Spinal cord (tissue), 9 donors: ENCODE measurements at regions not wholly inside any gene's neighbourhood (a gene's known extent, or its start where the extent isn't known, plus 50 kb on each side); places are given as distances from the start of the nearest gene placed in this dataset.

Source experiments
- DNase-seq, 6 donors: peaks; one replicate each; pipeline versions ENCODE4 v3.0.0 to v3.0.0-alpha.2; 2013 to 2015; ENCODE audit warnings: low spot score in 6 of 6, low read depth in 4 of 6
- H3K27ac ChIP-seq: one replicate; pipeline ENCODE4 v1.5.1; 2013; ENCODE audit warnings: low read depth, low read length, control low read depth
- H3K27me3 ChIP-seq: one replicate; pipeline ENCODE4 v1.6.1; 2013; ENCODE audit warnings: low read length; ENCODE audit not compliant: control insufficient read depth, insufficient read depth
- H3K36me3 ChIP-seq: one replicate; pipeline ENCODE4 v1.6.1; 2013; ENCODE audit warnings: low read length; ENCODE audit not compliant: control insufficient read depth, insufficient read depth
- H3K4me1 ChIP-seq: one replicate; pipeline ENCODE4 v1.6.1; 2013; ENCODE audit warnings: low read length; ENCODE audit not compliant: control insufficient read depth, insufficient read depth
- H3K4me3 ChIP-seq: one replicate; pipeline ENCODE4 v1.5.1; 2013; ENCODE audit warnings: low read depth, low read length, control low read depth
- H3K9me3 ChIP-seq: one replicate; pipeline ENCODE4 v1.6.1; 2013; ENCODE audit warnings: low read length; ENCODE audit not compliant: control insufficient read depth, insufficient read depth
- WGBS: methylation state at CpG from one replicate; pipeline ENCODE4 v1.1.5; 2013; ENCODE audit warnings: missing lambda C conversion rate; ENCODE audit not compliant: insufficient coverage; 5-methylcytosine and 5-hydroxymethylcytosine counted together
- donor health status: healthy.

DNA sequence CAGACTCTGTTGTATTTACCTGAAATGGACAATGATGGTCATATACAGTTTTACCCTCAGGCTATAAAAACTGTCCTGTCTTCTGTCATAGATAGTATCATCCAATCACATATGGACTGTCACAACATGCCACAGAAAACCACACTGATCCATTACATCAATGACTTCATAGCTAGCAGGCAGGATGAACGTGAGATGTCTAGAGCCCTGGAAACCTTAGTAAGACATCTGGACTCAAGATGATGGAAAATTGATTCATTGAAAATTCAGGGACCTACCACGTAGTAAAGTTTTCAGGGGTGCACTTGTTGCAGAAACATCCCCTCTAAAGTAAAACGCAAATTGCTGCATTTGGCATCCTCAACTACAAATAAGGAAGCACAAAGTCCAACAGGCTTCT, 284.4 kb upstream of the RGMB start:
- WGBS: 100% methylated on average over 1 of the region's 3 CpGs
- H3K36me3 ChIP-seq: no peaks in the 10 kb centered on the region
- no peaks in the 10 kb centered on the region for H3K27me3 ChIP-seq
- DNase-seq: no peak
- no peaks in the 10 kb centered on the region for H3K4me1 ChIP-seq
- no peak overlapping the region for H3K27ac ChIP-seq
- no peak overlapping the region for H3K4me3 ChIP-seq
- H3K9me3 ChIP-seq: no peaks in the 10 kb centered on the region

DNA sequence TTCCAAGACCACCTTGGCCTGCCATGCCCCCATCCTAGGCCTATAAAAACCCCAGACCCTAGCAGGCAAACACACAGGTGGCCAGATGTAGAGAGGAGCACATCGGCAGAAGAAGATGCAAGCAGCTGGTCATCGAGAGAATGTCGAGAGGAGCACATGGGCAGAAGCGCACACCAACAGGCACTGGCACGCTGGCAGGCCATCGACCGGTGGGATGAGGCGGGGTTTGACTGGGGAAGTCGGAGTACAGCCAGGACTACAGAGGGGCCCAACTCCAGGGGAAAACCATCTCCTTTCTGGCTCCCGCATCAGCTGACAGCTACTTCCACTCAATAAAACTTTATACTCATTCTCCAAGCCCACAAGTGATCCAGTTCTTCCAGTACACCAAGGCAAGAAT, 283.1 kb upstream of the RGMB start:
- WGBS: 97% methylated on average over 10 of the region's 10 CpGs
- no peaks in the 10 kb centered on the region for H3K36me3 ChIP-seq
- no peaks in the 10 kb centered on the region for H3K9me3 ChIP-seq
- H3K27ac ChIP-seq: no peak overlapping the region
- no peak for DNase-seq
- no peak overlapping the region for H3K4me3 ChIP-seq
- no peaks in the 10 kb centered on the region for H3K4me1 ChIP-seq
- H3K27me3 ChIP-seq: no peaks in the 10 kb centered on the region

DNA sequence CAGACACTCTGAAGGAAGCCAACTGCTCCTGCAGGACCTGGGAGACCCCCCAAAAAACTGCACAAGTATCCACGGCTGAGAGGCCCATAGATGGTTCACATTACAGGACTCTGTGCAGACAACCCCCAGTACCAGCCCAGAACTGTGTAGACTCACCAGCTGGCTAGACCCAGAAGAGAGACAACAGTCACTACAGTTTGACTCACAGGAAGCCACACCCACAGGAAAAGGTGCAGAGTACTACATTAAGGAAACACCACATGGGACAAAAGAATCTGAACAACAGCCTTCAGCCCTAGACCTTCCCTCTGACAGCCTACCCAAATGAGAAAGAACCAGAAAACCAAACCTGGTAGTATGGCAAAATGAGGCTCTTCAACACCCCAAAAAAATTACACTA, 281.2 kb upstream of the RGMB start:
- no peak for DNase-seq
- no peak overlapping the region for H3K4me3 ChIP-seq
- H3K4me1 ChIP-seq: no peaks in the 10 kb centered on the region
- no peaks in the 10 kb centered on the region for H3K9me3 ChIP-seq
- no peaks in the 10 kb centered on the region for H3K36me3 ChIP-seq
- WGBS: 94% methylated on average over 1 of the region's 1 CpG
- no peak overlapping the region for H3K27ac ChIP-seq
- no peaks in the 10 kb centered on the region for H3K27me3 ChIP-seq

DNA sequence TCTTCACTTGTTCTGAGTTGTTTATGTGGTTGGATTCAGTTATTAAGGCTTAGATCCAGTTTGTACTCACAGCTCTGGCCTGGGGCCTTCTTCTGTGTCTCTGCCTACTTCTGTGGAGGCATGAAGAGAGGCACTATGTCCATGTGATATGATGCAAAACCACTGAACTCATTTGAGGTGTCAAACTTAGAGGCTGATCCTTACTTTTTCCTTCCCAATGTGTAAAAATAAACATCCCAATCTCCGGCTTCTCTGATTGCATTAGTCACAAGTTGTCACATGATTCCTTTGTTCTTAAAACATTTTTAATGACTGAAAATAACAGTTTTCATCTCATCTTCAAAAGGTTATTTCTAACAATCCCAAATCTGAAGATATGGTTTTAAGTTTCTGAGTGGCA, 276.0 kb upstream of the RGMB start:
- H3K27ac ChIP-seq: no peak overlapping the region
- H3K4me1 ChIP-seq: no peaks in the 10 kb centered on the region
- no peaks in the 10 kb centered on the region for H3K27me3 ChIP-seq
- H3K36me3 ChIP-seq: no peaks in the 10 kb centered on the region
- no peak overlapping the region for H3K4me3 ChIP-seq
- H3K9me3 ChIP-seq: no peaks in the 10 kb centered on the region
- DNase-seq: no peak
- WGBS: no CpG with 5 or more reads among the region's 1 CpG

DNA sequence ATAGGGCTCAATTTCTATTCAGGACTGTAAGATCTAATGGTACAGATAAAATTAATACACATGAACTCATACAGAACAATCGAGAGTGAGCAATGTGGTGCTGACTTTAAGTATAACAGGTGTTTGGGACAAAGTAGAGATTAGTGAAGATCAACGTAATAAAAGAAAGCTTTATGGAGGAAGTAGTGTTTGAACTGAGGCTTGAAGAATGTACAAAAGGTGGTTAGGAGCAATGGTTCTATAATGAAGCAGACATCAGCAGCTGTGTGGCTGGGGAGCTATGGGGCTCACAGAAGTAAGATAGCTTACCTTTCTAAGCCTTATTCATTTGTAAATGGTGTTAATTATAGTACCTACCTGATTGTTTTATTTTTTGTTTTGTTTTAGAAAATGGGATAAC, 275.4 kb upstream of the RGMB start:
- no peaks in the 10 kb centered on the region for H3K9me3 ChIP-seq
- no peak overlapping the region for H3K27ac ChIP-seq
- H3K36me3 ChIP-seq: no peaks in the 10 kb centered on the region
- no peaks in the 10 kb centered on the region for H3K4me1 ChIP-seq
- no peak overlapping the region for H3K4me3 ChIP-seq
- DNase-seq: no peak
- no peaks in the 10 kb centered on the region for H3K27me3 ChIP-seq
- 92% methylated on average over 2 of the region's 2 CpGs for WGBS

DNA sequence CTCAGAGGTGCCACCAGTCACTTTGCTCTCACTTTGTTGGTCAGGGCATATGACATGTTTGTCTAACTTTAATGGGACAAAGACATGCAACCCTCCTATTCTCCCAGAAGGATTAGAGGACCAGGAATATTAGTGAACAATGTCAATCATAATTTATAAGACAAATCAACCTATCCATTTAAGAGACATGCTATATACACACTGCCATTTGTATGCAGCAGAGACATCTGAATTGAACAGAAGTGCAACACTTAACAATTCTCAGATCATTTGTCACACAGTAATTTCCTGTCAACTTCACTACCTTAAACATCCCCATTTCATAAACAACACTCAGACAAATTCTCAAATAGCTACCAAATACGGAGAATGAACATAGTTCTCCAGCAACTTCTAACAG, 273.6 kb upstream of the RGMB start:
- Histone ChIP-seq H3K9me3 (no peaks in the 10 kb centered on the region), H3K4me3 (no peak overlapping the region), H3K27me3 (no peaks in the 10 kb centered on the region), H3K27ac (no peak overlapping the region), H3K4me1 (no peaks in the 10 kb centered on the region), H3K36me3 (no peaks in the 10 kb centered on the region)
- 93% methylated on average over 1 of the region's 1 CpG for WGBS
- no peak for DNase-seq

DNA sequence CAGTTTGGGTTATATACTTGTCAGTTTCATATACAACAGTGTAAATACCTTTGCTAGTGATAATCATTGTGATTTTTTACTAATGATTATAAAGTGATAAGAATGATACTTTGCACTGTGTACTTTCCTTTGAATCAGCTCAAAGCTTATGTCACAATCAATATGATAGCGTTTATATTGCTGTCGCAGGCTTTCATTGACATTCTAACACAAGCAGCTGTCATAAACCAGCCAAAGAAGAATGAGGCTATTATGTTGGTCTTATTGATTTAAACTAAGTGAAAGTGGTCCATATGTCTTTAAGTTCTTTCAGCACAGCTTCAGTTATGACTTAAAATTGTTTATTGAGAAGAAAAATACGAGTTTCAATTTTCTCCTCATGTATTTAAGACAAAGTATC, 272.7 kb upstream of the RGMB start:
- H3K36me3 ChIP-seq: no peaks in the 10 kb centered on the region
- 60% methylated on average over 1 of the region's 3 CpGs for WGBS
- no peaks in the 10 kb centered on the region for H3K27me3 ChIP-seq
- no peaks in the 10 kb centered on the region for H3K4me1 ChIP-seq
- no peak overlapping the region for H3K27ac ChIP-seq
- DNase-seq: no peak
- H3K4me3 ChIP-seq: no peak overlapping the region
- H3K9me3 ChIP-seq: no peaks in the 10 kb centered on the region

DNA sequence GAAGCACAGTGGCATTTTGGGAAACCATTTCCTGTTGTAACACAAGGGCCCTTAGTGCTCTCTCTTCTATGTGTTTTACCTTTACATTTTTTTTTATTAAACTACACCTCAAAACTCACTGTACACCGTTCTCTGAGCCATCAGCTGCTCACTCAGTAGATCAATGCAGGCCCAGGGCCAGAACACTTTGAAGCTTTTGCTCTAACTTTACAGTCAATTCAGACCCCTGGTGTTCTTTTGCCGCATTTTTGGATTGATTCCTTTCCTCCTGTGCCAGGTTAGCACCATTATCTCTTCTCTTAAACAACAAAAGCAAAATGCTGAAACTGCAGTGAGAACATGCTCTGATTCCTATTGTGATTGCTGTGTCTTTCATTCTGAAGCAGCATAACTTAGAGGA, 269.8 kb upstream of the RGMB start:
- Histone ChIP-seq H3K4me3 (no peak overlapping the region), H3K9me3 (no peaks in the 10 kb centered on the region), H3K27ac (no peak overlapping the region), H3K27me3 (no peaks in the 10 kb centered on the region), H3K36me3 (no peaks in the 10 kb centered on the region), H3K4me1 (no peaks in the 10 kb centered on the region)
- 30% methylated on average over 2 of the region's 2 CpGs for WGBS
- DNase-seq: peak in 2 of 6 donors; percentile 43 to 59

DNA sequence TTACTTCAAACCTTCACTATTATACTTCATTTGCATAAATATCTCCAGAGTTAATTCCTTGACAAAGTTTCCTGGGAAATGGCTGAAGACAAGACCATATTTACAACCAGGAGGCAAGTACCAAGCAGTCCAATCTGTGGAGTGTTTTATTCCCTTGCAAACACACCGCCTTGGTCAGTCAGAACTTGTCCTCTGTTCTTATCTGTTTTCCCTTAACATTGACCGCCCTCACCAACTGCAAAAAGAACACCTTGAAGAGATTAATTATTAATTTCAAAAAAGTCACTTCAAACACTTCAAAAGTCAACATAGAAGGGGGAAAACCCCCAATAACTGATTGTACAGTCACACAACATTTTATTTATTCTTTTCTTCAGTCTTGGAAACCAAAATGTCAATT, 269.0 kb upstream of the RGMB start:
- Histone ChIP-seq H3K4me3 (no peak overlapping the region), H3K27ac (no peak overlapping the region), H3K4me1 (no peaks in the 10 kb centered on the region), H3K9me3 (no peaks in the 10 kb centered on the region), H3K27me3 (no peaks in the 10 kb centered on the region), H3K36me3 (no peaks in the 10 kb centered on the region)
- no peak for DNase-seq
- WGBS: no CpG with 5 or more reads among the region's 2 CpGs

DNA sequence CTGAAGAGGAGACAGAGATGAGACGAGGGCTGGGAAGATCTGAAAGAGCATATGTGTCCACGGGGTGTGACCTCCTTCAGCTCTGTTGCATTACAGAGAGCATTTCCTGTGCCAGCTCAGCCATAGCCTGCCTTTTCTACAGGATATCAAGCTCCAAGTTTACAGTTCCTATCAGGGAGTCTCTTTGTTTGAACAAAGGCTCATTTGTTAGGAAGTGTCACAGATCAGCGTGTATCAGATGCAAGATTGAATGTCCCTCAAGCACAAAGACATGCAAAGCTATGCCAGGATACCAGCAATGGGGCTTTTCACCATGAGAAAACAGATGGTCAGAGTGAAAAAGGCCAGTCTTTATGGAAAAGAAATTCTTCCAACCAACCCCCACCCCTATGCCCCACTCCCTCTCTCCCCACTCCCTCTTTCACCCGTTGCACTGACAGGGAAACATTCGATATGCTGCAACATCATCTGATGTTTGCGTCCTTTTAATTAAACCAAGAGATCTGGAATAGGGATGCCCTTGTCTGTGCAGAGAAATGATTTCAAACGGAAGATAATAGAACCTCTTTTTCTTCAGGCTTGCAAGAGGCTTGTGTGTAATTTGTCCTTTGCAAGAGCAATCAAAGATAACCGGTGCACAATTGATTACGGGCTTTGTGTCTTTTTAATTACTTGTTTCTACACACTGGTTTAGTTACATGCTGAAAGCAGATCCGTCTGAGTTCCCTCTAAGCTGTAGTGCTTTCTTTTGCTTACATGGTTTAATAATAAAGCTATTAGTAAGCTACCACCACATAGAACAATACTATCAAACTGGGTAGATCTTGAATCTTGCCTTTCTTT, 263.1 kb upstream of the RGMB start:
- H3K27ac ChIP-seq: peak overlapping the region; percentile 55
- WGBS: 12% methylated on average over 3 of the region's 10 CpGs

More for the DNA sequence above, 263.1 kb upstream of the RGMB start:
- peak in 4 of 6 donors; percentile 35 to 82 (median 59) for DNase-seq
- Histone ChIP-seq H3K9me3 (no peaks in the 10 kb centered on the region), H3K27me3 (no peaks in the 10 kb centered on the region), H3K4me1 (no peaks in the 10 kb centered on the region), H3K36me3 (no peaks in the 10 kb centered on the region), H3K4me3 (no peak overlapping the region)
